GM13976 (cell line): ENCODE measurements at regions not wholly inside any gene's neighbourhood (a gene's known extent, or its start where the extent isn't known, plus 50 kb on each side); places are given as distances from the start of the nearest gene placed in this dataset.

Source experiments
- DNase-seq: peaks from one replicate; pipeline ENCODE4 v3.0.0; 2012; ENCODE audit warnings: low spot score
- in situ Hi-C: fragments of 300-500 bp; cut with MboI; formaldehyde crosslinking; loops from one replicate; pipeline ENCODE4 v1.12.0; 2022; ENCODE audit warnings: low sequenced_read_pairs, mixed read lengths, inconsistent platforms; ENCODE audit not compliant: unreplicated experiment
- TF ChIP-seq, protein P1 (sequence below): IDR thresholded peaks from 2 replicates; pipeline ENCODE4 v1.5.1; 2012; ENCODE audit warnings: borderline replicate concordance, mild to moderate bottlenecking; ENCODE audit not compliant: insufficient read depth; ENCODE audit errors: extremely low read depth, missing control alignments, control extremely low read depth

GRCh38 chr12:24077161-24077560 lies 127.7 kb upstream of the SOX5 start:
- TF ChIP-seq, protein P1, sequence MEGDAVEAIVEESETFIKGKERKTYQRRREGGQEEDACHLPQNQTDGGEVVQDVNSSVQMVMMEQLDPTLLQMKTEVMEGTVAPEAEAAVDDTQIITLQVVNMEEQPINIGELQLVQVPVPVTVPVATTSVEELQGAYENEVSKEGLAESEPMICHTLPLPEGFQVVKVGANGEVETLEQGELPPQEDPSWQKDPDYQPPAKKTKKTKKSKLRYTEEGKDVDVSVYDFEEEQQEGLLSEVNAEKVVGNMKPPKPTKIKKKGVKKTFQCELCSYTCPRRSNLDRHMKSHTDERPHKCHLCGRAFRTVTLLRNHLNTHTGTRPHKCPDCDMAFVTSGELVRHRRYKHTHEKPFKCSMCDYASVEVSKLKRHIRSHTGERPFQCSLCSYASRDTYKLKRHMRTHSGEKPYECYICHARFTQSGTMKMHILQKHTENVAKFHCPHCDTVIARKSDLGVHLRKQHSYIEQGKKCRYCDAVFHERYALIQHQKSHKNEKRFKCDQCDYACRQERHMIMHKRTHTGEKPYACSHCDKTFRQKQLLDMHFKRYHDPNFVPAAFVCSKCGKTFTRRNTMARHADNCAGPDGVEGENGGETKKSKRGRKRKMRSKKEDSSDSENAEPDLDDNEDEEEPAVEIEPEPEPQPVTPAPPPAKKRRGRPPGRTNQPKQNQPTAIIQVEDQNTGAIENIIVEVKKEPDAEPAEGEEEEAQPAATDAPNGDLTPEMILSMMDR: no peak
- in situ Hi-C loops: no loop called here
- no peak for DNase-seq

GRCh38 chr12:24075650-24076049 lies 126.2 kb upstream of the SOX5 start:
- TF ChIP-seq, protein P1: no peak
- in situ Hi-C loops: no loop called here
- DNase-seq: no peak

- DNase-seq: no peak
- TF ChIP-seq, protein P1: no peak
- in situ Hi-C loops: no loop called here
These were observed 123.8 kb upstream of the SOX5 start for GRCh38 chr12:24073170-24073810.

- TF ChIP-seq, protein P1: no peak
- in situ Hi-C loops: no loop called here
- DNase-seq: no peak
These were observed 122.8 kb upstream of the SOX5 start for GRCh38 chr12:24072302-24072701.

DNA sequence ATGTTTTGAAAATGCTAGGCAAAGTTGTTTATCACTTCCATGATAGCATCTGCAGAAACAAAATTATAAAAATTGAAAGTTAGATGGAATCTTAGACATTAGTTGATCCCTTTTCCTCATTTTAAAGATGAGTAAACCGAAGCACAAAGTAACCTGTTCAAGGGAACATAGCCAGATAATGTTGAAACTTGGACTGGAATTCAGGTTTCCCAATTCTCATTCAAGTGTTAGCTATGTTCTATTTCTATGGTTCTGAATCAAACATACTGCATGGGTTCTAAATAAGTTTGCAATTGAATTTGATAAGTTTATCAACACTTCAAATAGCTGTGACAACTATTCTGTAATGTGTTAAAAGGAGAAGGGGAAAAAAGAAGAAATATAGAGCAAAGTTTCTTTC lies 122.4 kb upstream of the SOX5 start:
- in situ Hi-C loops: no loop called here
- TF ChIP-seq, protein P1: no peak

DNA sequence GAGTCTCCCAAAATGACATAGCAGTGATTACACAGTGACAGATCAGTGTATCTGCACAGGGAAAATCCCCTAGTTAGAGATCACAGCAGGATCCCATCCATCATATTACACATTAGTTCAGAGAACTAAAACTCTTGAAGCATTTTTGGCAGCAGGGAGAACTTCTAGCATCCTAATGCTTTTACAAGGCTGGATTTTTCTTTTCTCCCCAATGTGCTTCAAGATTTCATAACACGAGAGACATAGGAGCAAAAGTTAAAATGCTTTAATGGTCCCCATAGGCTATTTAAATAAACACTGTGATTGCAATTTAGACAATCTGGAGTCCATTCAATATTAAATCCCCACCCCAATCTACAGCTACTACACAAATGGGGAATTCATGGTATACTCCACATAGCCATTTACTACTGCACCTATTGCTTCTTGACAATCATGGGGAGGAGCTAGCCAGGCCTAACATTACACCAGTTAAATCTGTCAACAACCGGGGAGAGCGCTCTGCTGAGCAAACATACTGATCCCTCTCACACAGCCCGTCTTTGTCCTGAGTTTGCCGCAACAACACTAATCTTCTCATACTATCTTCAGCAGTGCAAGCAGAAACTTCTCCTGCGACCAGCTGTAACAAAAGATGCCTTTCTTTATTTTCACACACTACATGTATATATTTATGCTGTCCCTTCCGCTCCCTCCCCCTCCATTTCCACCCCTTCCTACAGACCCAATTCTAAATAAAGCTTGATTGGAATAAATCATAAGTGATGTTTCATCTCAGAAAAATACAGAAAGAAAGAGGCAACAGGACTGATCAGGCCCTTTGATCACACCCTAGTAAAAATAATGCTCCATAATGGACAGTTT lies 120.3 kb upstream of the SOX5 start:
- DNase-seq: no peak
- in situ Hi-C loops: no loop called here
- TF ChIP-seq, protein P1: no peak

More for the DNA sequence above, 122.4 kb upstream of the SOX5 start:
- no peak for DNase-seq

GRCh38 chr12:24066865-24067264 lies 117.4 kb upstream of the SOX5 start:
- DNase-seq: no peak

More at GRCh38 chr12:24066865-24067264, 117.4 kb upstream of the SOX5 start:
- in situ Hi-C loops: no loop called here
- TF ChIP-seq, protein P1: no peak
